ENCODE measurements at regions not wholly inside any gene's neighbourhood (a gene's known extent, or its start where the extent isn't known, plus 50 kb on each side); places are given as distances from the start of the nearest gene placed in this dataset.

GRCh38 chr12:47319746-47320145, 240.0 kb upstream of the AMIGO2 start:
- no peak for TF ChIP-seq CTCF (conservative IDR thresholded peaks at IDR 0.05; ENCODE audit: low read depth, low read length)
- no peak for TF ChIP-seq POLR2A (IDR thresholded peaks at IDR 0.05; ENCODE audit: low read depth, low read length)
- TF ChIP-seq MAFK (IDR thresholded peaks at IDR 0.05; ENCODE audit: low read depth, low read length), result no peak
- no peak for TF ChIP-seq RCOR1 (IDR thresholded peaks at IDR 0.05; ENCODE audit: insufficient replicate concordance, low read length)
- no peak for TF ChIP-seq MXI1 (IDR thresholded peaks at IDR 0.05; ENCODE audit: borderline replicate concordance, low read depth, low read length)
- TF ChIP-seq RAD21 (IDR thresholded peaks at IDR 0.05; ENCODE audit: low read length), result no peak
- TF ChIP-seq CEBPB (IDR thresholded peaks at IDR 0.05; ENCODE audit: low read depth, low read length), result no peak
- no peak for TF ChIP-seq SMC3 (IDR thresholded peaks at IDR 0.05; ENCODE audit: low read depth, low read length)
- TF ChIP-seq FOS (IDR thresholded peaks at IDR 0.05; ENCODE audit: low read depth, low read length), result no peak
- no peak for TF ChIP-seq USF2 (IDR thresholded peaks at IDR 0.05; ENCODE audit: low read depth, low read length)
- TF ChIP-seq ELK1 (IDR thresholded peaks at IDR 0.05; ENCODE audit: borderline replicate concordance, low read depth, low read length), result no peak
